ENCODE measurements at regions not wholly inside any gene's neighbourhood (a gene's known extent, or its start where the extent isn't known, plus 50 kb on each side); places are given as distances from the start of the nearest gene placed in this dataset.
A peak's percentile ranks its signal among the peaks of the same experiment; 100 is the strongest.

- no peak for ATAC-seq
- BruUV-seq (replicated peaks), result no TSS peak
- Histone ChIP-seq H3K4me3 (ENCODE audit: low read depth in 2 of 2, low read length in 2 of 2) (no peak overlapping the region), H3K9me3 (ENCODE audit: control insufficient read depth, insufficient read depth, low read depth, low read length) (no peaks in the 10 kb centered on the region), H3K4me1 (ENCODE audit: control insufficient read depth, insufficient read depth, low read length) (no peaks in the 10 kb centered on the region), H3K27ac (ENCODE audit: low read length) (no peak overlapping the region), H3K27me3 (ENCODE audit: control insufficient read depth, insufficient read depth, low read length) (no peaks in the 10 kb centered on the region), H3K36me3 (ENCODE audit: control insufficient read depth, insufficient read depth, low read length) (no peaks in the 10 kb centered on the region)
- TF ChIP-seq TCF7L2 (IDR thresholded peaks at IDR 0.05; ENCODE audit: low read depth, low read length) (no peak), SIN3A (IDR thresholded peaks at IDR 0.05; ENCODE audit: borderline replicate concordance, insufficient read depth, low read depth, low read length) (no peak), POLR2AphosphoS5 (IDR thresholded peaks at IDR 0.05; ENCODE audit: low read depth, low read length) (no peak), REST (IDR thresholded peaks at IDR 0.05; ENCODE audit: insufficient read depth in 1 of 2, low read depth in 2 of 2, low read length in 1 of 2) (no peak)
- TF ChIP-seq, protein P1, sequence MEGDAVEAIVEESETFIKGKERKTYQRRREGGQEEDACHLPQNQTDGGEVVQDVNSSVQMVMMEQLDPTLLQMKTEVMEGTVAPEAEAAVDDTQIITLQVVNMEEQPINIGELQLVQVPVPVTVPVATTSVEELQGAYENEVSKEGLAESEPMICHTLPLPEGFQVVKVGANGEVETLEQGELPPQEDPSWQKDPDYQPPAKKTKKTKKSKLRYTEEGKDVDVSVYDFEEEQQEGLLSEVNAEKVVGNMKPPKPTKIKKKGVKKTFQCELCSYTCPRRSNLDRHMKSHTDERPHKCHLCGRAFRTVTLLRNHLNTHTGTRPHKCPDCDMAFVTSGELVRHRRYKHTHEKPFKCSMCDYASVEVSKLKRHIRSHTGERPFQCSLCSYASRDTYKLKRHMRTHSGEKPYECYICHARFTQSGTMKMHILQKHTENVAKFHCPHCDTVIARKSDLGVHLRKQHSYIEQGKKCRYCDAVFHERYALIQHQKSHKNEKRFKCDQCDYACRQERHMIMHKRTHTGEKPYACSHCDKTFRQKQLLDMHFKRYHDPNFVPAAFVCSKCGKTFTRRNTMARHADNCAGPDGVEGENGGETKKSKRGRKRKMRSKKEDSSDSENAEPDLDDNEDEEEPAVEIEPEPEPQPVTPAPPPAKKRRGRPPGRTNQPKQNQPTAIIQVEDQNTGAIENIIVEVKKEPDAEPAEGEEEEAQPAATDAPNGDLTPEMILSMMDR (IDR thresholded peaks at IDR 0.05), result no peak
- intact Hi-C loops (cut with micrococcal nuclease; ENCODE audit: unreplicated experiment), result no loop called here
- CTCF ChIA-PET, result no interaction called here
- DNase-seq (ENCODE audit: low read depth, low spot score), result no peak
- POLR2A ChIA-PET, result no interaction called here
- in situ Hi-C loops (cut with HindIII; ENCODE audit: low pct_unique_long_range_greater_than_20kb, low sequenced_read_pairs), result no loop called here
These were observed 631.2 kb upstream of the MAN1A1 start for GRCh38 chr6:119980802-119981201.

DNA sequence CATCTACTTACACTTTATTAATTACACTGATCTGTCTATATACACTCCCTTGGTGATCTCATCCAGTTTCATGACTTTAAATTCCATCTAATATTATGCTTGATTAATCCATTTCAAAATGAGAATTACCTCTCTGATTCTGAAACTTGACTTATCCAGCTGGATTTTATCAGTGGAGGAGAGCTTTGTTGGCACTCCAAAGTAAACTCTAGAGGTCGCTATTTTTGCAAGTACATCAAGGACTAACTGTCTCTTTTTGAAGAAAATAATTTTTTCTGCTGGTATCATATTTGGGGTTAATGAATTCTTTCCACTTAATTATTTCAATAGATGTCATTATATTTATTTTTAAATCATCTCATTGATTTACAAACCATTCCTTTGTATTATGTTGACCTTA, 630.3 kb upstream of the MAN1A1 start:
- H3K27me3 ChIP-seq (ENCODE audit: control insufficient read depth, insufficient read depth, low read length), result no peaks in the 10 kb centered on the region
- CTCF ChIA-PET, result no interaction called here
- TF ChIP-seq, protein P1 (IDR thresholded peaks at IDR 0.05), result peak; percentile 12; the same call in 1 of the 2 replicates
- TF ChIP-seq POLR2AphosphoS5 (IDR thresholded peaks at IDR 0.05; ENCODE audit: low read depth, low read length) (no peak), SIN3A (IDR thresholded peaks at IDR 0.05; ENCODE audit: borderline replicate concordance, insufficient read depth, low read depth, low read length) (no peak)
- H3K9me3 ChIP-seq (ENCODE audit: control insufficient read depth, insufficient read depth, low read depth, low read length), result no peaks in the 10 kb centered on the region
- no peaks in the 10 kb centered on the region for H3K36me3 ChIP-seq (ENCODE audit: control insufficient read depth, insufficient read depth, low read length)
- intact Hi-C loops (cut with micrococcal nuclease; ENCODE audit: unreplicated experiment) (no loop called here), in situ Hi-C loops (cut with HindIII; ENCODE audit: low pct_unique_long_range_greater_than_20kb, low sequenced_read_pairs) (no loop called here)
- H3K27ac ChIP-seq (ENCODE audit: low read length), result no peak overlapping the region
- DNase-seq (ENCODE audit: low read depth, low spot score), result no peak
- no peak for ATAC-seq
- POLR2A ChIA-PET, result no interaction called here
- no peaks in the 10 kb centered on the region for H3K4me1 ChIP-seq (ENCODE audit: control insufficient read depth, insufficient read depth, low read length)
- no TSS peak for BruUV-seq (replicated peaks)
- no peak overlapping the region for H3K4me3 ChIP-seq (ENCODE audit: low read depth in 2 of 2, low read length in 2 of 2)
